SU-DHL-6 (cell line): ENCODE measurements at regions not wholly inside any gene's neighbourhood (a gene's known extent, or its start where the extent isn't known, plus 50 kb on each side); places are given as distances from the start of the nearest gene placed in this dataset.
"Not testable (repeated sequence)": the region's sequence is repeated elsewhere in the genome, so short reads cannot be mapped to it uniquely, and the experiment has no call there.

ENCODE experiments used
- H2AFZ ChIP-seq: fragments of 200-600 bp; sonication (generic); 2 replicates; pipeline ENCODE4 v1.6.1; 2014; ENCODE audit warnings: low read depth, mild to moderate bottlenecking, moderate library complexity, mixed read lengths, antibody characterized with exemption, low read length; ENCODE audit not compliant: severe bottlenecking
- H3F3A ChIP-seq: fragments of 200-600 bp; shearing (Covaris generic); 2 replicates; pipeline ENCODE4 v1.6.0; 2016; ENCODE audit warnings: antibody characterized with exemption, mild to moderate bottlenecking; ENCODE audit not compliant: insufficient read depth
- H3K27ac ChIP-seq: fragments of 200-600 bp; sonication (generic); 2 replicates; pipeline ENCODE4 v1.5.1; 2016; ENCODE audit warnings: low read depth, mild to moderate bottlenecking, low read length, moderate library complexity, mixed read lengths
- H3K27me3 ChIP-seq: fragments of 200-600 bp; sonication (generic), shearing (Covaris generic); 2 replicates; pipeline ENCODE4 v1.6.0; 2014; ENCODE audit warnings: mild to moderate bottlenecking, low read length
- H3K36me3 ChIP-seq: fragments of 200-600 bp; sonication (generic); 2 replicates; pipeline ENCODE4 v1.6.1; 2014; ENCODE audit warnings: mild to moderate bottlenecking, low read length, mixed read lengths
- H3K4me2 ChIP-seq: fragments of 300-600, 200-600 bp; shearing (Covaris generic), sonication (generic); 2 replicates; pipeline ENCODE4 v1.6.0; 2014; ENCODE audit warnings: low read length, low read depth, mild to moderate bottlenecking; ENCODE audit not compliant: poor library complexity, severe bottlenecking
- H3K4me3 ChIP-seq: fragments of 200-600 bp; sonication (generic); 2 replicates; pipeline ENCODE4 v1.5.1; 2014; ENCODE audit warnings: antibody characterized with exemption, low read length, mild to moderate bottlenecking, mixed read lengths; ENCODE audit not compliant: insufficient read depth, poor library complexity, severe bottlenecking
- H3K79me2 ChIP-seq: fragments of 200-600 bp; sonication (generic); 2 replicates; pipeline ENCODE4 v1.6.1; 2014; ENCODE audit warnings: mild to moderate bottlenecking, low read length, moderate library complexity; ENCODE audit not compliant: insufficient read depth
- H3K9ac ChIP-seq: fragments of 200-600 bp; sonication (generic); 2 replicates; pipeline ENCODE4 v1.7.0; 2014; ENCODE audit warnings: mild to moderate bottlenecking, low read length
- H3K9me2 ChIP-seq: fragments of 200-600 bp; sonication (generic); replicated peaks from 2 replicates; pipeline ENCODE4 v1.6.1; 2014; ENCODE audit warnings: low read length; ENCODE audit not compliant: insufficient read depth
- H3K9me3 ChIP-seq: fragments of 200-600 bp; sonication (generic); 2 replicates; pipeline ENCODE4 v1.6.1; 2014; ENCODE audit warnings: low read length, mixed read lengths; ENCODE audit not compliant: insufficient read depth
- H4K20me1 ChIP-seq: fragments of 200-600 bp; sonication (generic); 2 replicates; pipeline ENCODE4 v1.6.1; 2014; ENCODE audit warnings: low read depth, mild to moderate bottlenecking, antibody characterized with exemption, low read length, moderate library complexity, mixed read lengths
- EZH2phosphoT487 ChIP-seq: fragments of 200-600 bp; sonication (generic), shearing (Covaris generic); conservative IDR thresholded peaks from 2 replicates; pipeline ENCODE4 v1.6.1; 2018; ENCODE audit warnings: mild to moderate bottlenecking, antibody characterized with exemption, low read length, moderate library complexity, mixed read lengths
- TF ChIP-seq, protein P1 (sequence below): fragments of 200-600 bp; sonication (generic); IDR thresholded peaks from one replicate; pipeline ENCODE4 v1.5.1; 2017; ENCODE audit warnings: antibody characterized with exemption, mild to moderate bottlenecking, low read length, moderate library complexity; ENCODE audit not compliant: insufficient read depth, poor library complexity, severe bottlenecking

DNA sequence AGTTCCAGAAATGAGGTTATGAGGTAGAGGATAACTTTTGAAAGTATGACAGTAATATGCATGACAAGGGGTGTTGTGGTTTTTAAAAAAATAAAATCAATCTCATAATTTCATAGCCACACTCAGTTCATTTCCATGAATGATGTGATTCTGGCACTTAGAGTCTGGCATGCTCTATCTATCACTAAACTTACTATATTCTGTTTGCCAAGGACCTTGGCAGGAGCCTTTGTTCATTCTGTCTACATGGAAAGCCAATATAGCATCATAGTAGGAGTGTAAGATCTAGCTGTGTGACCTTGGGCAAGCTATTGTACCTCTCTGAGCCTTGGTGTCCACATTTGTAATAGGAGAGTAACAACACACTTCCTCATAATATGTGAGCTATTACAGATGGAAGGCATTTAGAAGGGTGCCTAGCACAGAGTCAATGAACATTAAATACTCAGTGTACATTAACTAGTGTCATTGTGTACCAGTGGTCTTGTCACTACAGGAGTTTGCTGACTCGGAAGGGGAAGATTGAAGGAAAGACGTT, 507.6 kb downstream of the SOX6 start:
- no peak for TF ChIP-seq EZH2phosphoT487
- TF ChIP-seq, protein P1, sequence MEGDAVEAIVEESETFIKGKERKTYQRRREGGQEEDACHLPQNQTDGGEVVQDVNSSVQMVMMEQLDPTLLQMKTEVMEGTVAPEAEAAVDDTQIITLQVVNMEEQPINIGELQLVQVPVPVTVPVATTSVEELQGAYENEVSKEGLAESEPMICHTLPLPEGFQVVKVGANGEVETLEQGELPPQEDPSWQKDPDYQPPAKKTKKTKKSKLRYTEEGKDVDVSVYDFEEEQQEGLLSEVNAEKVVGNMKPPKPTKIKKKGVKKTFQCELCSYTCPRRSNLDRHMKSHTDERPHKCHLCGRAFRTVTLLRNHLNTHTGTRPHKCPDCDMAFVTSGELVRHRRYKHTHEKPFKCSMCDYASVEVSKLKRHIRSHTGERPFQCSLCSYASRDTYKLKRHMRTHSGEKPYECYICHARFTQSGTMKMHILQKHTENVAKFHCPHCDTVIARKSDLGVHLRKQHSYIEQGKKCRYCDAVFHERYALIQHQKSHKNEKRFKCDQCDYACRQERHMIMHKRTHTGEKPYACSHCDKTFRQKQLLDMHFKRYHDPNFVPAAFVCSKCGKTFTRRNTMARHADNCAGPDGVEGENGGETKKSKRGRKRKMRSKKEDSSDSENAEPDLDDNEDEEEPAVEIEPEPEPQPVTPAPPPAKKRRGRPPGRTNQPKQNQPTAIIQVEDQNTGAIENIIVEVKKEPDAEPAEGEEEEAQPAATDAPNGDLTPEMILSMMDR: no peak

DNA sequence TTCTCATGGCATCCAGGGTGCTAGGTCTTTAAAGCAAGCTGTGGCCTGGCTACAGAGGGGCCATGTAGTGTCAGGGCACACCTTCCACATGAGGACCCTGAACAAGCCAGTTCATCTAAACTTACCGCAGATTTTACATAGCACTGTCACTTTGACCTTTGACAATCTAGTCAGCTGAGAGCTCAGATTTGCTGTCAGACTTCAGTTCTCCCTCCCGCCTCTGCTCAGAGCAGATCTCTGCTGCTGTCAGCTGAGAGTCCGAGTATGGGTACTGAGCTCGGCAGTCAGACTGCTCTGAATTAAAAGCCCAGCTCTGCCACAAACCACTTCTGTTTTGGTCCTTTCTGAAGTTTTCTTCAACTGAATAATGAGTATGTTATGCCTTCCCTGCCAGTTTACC, 507.1 kb downstream of the SOX6 start:
- Histone ChIP-seq H2AFZ (no peak overlapping the region), H3K9me2 (no peaks in the 10 kb centered on the region), H3F3A (no peaks in the 10 kb centered on the region), H3K27ac (no peak overlapping the region), H3K9me3 (no peaks in the 10 kb centered on the region), H3K4me2 (no peak overlapping the region), H3K79me2 (no peaks in the 10 kb centered on the region), H3K27me3 (no peaks in the 10 kb centered on the region), H3K4me3 (no peak overlapping the region), H3K9ac (no peak overlapping the region), H3K36me3 (no peaks in the 10 kb centered on the region), H4K20me1 (no peaks in the 10 kb centered on the region)
- no peak for TF ChIP-seq EZH2phosphoT487
- TF ChIP-seq, protein P1: no peak

More for the DNA sequence above, 507.6 kb downstream of the SOX6 start:
- Histone ChIP-seq H4K20me1 (no peaks in the 10 kb centered on the region), H2AFZ (no peak overlapping the region), H3K9ac (no peak overlapping the region), H3K4me3 (no peak overlapping the region), H3K27ac (no peak overlapping the region), H3K9me2 (no peaks in the 10 kb centered on the region), H3F3A (no peaks in the 10 kb centered on the region), H3K4me2 (no peak overlapping the region), H3K36me3 (no peaks in the 10 kb centered on the region), H3K27me3 (no peaks in the 10 kb centered on the region), H3K9me3 (no peaks in the 10 kb centered on the region), H3K79me2 (no peaks in the 10 kb centered on the region)

DNA sequence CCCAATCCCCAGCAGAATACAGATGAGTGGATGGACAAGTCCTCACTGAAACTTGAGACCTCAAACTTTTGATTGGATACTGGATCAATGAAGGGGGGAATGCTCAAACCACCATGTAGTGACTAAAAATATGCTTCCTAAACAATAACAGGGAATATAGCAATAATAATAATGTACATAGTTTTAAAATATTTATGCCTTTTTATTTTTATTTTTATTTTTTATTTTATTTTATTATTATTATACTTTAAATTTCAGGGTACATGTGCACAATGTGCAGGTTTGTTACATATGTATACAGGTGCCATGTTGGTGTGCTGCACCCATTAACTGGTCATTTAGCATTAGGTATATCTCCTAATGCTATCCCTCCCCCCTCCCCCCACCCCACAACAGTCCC, 506.0 kb downstream of the SOX6 start:
- H3K36me3 ChIP-seq, H3K79me2 ChIP-seq, H3K27me3 ChIP-seq, H3K9ac ChIP-seq, H2AFZ ChIP-seq, H3F3A ChIP-seq, H4K20me1 ChIP-seq, H3K27ac ChIP-seq, H3K9me2 ChIP-seq, H3K9me3 ChIP-seq, H3K4me2 ChIP-seq, H3K4me3 ChIP-seq: not testable (repeated sequence)

DNA sequence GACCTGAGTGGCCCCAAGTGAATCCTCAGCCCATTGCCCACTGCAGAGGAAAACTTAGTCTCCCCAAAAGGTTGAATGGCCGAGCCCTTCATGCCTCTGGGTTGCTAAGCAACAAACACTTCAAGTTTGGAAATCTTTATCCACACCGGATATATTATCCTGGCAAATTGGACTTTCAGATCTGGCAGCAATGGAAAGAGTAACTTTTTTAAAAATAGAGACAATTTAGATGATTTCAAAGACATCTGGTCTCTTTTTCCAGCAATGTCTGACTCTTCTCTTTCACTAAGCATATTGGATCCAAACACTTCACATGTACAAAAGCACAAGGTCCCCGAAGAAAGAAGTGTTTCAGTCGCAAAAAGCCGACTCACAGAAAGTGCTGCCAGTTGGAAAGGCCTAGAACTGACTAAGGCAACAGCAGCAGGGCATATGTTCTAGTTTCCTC, 505.3 kb downstream of the SOX6 start:
- no peak overlapping the region for H2AFZ ChIP-seq

More for the DNA sequence above, 505.3 kb downstream of the SOX6 start:
- Histone ChIP-seq H3K9me2 (no peaks in the 10 kb centered on the region), H3K4me2 (no peak overlapping the region), H3K9ac (no peak overlapping the region), H4K20me1 (no peaks in the 10 kb centered on the region), H3K36me3 (no peaks in the 10 kb centered on the region), H3K27ac (no peak overlapping the region), H3K27me3 (no peaks in the 10 kb centered on the region), H3K4me3 (no peak overlapping the region), H3F3A (no peaks in the 10 kb centered on the region), H3K79me2 (no peaks in the 10 kb centered on the region), H3K9me3 (no peaks in the 10 kb centered on the region)
- TF ChIP-seq EZH2phosphoT487: no peak
- TF ChIP-seq, protein P1: no peak
